GM11168 (cell line): ENCODE measurements at regions not wholly inside any gene's neighbourhood (a gene's known extent, or its start where the extent isn't known, plus 50 kb on each side); places are given as distances from the start of the nearest gene placed in this dataset.

Experiments
- in situ Hi-C: fragments of 300-500 bp; cut with MboI; formaldehyde crosslinking; loops from one replicate; pipeline ENCODE4 v1.12.0; 2022; ENCODE audit warnings: low sequenced_read_pairs; ENCODE audit not compliant: unreplicated experiment

- in situ Hi-C loops: no loop called here
Observed at GRCh38 chr20:40767615-40767924, 78.5 kb upstream of the MAFB start.

DNA sequence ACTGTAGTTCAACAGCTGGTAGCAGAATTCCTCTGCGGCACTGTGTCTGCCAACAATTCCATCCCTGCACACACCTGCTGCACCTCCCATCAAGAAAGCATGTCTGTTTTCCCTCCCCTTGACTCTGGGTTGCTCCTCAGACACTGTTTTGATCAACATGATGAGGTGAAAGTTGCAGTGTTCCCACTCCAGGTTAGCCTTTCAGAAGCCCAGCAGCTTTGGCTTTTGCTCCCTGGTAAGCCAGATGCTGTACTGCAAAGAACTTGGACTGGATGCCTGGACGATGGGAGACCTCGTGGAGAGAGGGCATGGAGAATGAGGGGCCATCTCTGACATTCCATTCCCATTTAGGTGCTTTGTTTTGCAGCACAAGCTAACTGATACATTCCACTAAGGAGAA is 79.1 kb upstream of the MAFB start:
- in situ Hi-C loops: no loop called here

DNA sequence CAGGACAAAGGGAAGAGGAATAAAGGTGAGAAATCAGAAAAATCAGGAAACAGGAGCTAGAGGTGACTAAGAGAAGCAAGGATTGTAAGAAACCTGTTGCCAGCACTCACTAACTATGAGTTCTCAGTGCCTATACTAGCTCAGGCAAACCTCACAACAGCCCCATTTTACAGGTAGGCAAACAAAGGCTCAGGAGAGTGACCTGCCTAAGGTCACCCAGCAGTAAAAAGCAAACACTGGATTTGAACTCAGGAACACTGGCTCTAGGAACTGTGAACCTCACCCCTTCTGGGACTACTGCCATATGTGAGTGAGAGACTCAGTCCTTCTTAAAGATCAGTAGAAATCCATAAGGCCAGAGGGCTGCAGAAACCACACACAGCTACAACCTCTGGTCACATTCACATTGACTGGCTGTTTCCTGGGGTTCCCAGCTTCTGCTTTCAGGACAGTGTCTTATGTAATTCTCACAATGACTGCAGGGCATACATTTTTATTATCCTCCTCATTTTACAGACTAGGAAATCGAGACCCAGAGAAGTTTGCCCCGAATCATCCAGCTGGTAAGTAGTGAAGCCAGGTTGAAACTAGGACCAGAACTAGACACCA is 80.7 kb upstream of the MAFB start:
- in situ Hi-C loops: no loop called here

DNA sequence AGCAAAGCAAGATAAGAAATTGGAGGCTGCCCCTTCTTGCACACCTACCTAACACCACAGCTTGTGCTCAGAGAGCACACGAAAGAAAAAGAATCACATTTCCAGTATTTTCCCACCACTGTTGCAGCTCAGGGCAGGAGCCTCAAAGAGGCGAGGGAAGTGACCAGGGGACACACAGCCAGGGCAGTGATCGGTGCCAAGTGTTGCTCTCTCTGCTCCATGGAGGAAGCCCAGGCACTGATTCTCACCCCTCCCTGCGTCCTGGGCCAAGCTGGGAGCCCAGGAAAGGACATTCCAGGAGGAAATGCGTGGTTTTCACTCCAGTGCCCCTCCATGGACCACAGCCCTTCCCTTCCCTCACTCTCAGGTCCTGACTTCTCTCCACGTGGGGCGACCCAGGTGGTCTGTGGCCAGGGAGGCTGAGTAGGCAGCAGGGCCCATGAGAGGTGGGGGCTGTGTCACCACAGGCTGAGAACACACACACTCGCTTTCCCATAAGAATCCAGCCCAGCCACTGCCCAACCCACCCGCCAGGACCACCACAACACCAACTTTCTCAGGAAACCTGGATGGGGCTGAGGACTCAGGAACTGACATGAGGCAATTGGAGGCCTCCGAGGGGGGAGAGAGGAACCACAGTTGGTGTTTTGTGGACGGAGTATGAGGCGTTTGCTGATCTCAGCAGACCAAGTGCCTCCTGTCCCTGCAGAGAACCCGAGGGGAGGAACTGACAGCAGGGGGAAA is 81.7 kb upstream of the MAFB start:
- in situ Hi-C loops: no loop called here

GRCh38 chr20:40771308-40771610 is 82.2 kb upstream of the MAFB start:
- in situ Hi-C loops: no loop called here

- in situ Hi-C loops: no loop called here
Observed at GRCh38 chr20:40771848-40772511, 82.9 kb upstream of the MAFB start.

- in situ Hi-C loops: no loop called here
Observed at GRCh38 chr20:40773376-40773775, 84.3 kb upstream of the MAFB start.

- in situ Hi-C loops: no loop called here
Observed at GRCh38 chr20:40774252-40774651, 85.2 kb upstream of the MAFB start.

- in situ Hi-C loops: no loop called here
Observed at GRCh38 chr20:40775561-40776146, 86.6 kb upstream of the MAFB start.

DNA sequence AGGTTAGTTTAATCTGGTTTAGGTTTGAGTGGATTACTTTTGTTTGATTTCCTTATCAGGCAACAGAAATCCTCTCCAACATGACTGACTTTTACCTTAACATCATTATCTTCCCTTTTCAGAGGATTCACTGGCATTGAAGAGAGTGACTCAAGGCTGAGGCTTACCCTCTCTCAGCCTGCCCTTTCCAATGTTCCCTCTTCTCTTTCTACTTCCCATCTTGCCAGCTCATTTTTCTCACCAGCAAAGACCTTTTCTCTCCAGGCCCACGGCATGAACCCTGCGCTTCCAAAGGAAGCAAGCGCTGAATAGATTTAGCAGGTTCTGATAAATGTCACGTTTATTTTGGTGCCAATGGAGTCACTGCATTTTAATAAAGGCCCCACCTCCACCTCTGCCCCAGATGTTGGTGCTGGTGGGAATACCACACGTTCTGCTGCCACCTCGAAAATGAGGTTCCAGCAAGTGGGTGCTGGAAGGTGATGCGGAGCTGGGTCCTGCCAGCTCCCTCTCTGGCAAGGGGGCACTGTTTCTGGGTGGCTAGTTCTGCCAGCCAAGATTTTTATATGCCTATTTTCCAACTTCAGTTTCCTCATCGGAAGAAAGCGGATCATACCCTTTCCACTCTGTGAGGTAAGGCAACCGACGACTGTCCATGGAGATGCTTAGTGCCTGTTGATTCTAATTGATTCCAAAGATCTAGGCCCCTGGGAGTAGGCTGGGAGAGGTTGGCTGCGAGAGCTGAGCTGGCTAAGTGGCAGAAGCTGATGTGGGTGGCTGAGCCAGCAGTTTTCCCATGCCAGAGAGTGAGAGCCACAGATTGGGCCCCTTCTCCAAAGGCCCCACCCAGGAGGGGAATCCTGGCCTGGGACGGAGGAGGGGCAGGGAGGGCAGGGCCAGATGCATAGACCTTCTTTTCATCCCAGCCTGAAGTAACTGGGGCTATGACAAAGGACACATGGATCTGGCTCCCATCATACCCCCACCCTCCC is 87.7 kb upstream of the MAFB start:
- in situ Hi-C loops: no loop called here

DNA sequence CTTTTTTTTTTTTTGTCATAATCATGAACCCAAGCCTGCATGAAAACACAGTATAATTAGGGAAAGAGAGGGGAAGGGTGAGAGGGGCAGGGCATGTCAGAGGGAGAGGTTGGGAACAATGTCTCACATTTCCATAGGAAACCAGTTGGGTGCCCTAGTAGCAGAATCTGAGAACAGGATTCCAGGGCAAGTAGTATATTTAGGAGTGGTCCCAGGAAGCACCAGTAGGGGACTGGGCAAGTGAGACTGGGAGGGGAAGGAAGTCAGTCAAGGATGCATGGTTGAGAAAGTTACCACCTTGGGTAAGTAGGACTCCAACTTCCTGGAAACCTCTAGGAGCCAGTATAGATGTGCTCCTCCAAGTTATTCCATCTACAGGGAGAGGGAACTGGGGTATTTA is 88.6 kb upstream of the MAFB start:
- in situ Hi-C loops: no loop called here

DNA sequence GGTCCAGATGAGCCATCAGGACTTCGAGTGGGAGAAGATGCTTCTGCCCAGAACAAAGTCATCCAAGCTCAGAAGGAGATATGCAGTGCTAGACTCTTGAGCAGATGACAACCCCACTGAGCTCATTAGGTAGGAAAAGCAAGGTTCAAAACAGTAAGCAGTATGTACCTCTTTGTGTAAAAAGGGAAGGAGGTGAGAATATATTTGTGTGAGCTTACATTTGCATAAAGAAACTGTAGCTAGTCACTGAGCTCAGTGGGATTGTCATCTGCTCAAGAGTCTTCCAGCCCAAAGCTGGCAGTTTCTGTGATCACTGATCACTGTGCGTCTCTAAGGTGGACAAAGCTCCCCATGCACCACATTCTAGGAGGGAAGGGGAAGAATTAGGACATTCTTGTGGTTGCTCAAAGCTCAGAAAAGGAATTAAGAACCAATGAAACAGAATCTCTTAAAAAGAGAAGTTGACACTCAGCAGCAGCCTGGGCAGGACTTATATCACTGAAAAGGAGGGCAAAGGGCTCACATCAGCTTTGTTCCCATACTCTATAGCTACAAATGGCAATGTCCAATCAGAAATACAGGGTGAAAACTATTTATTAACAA is 90.0 kb upstream of the MAFB start:
- in situ Hi-C loops: no loop called here

- in situ Hi-C loops: no loop called here
Observed at GRCh38 chr20:40781327-40782042, 92.4 kb upstream of the MAFB start.

DNA sequence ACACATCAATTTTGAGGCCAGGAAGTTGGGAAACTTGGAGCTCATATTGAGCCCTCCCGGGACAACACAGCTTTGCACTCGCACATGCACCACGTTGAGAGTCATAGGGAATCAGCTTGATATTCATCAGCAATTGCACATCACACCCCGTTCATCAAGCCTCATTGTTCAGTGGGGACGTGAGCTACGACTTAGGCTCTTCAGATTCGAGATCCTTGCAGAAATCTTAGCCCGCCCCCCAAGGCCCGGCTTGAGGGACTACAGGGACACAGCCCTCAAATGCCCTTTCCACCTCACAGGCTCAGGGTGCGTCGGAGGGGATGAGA is 93.0 kb upstream of the MAFB start:
- in situ Hi-C loops: no loop called here

GRCh38 chr20:40785346-40785745 is 96.3 kb upstream of the MAFB start:
- in situ Hi-C loops: no loop called here

DNA sequence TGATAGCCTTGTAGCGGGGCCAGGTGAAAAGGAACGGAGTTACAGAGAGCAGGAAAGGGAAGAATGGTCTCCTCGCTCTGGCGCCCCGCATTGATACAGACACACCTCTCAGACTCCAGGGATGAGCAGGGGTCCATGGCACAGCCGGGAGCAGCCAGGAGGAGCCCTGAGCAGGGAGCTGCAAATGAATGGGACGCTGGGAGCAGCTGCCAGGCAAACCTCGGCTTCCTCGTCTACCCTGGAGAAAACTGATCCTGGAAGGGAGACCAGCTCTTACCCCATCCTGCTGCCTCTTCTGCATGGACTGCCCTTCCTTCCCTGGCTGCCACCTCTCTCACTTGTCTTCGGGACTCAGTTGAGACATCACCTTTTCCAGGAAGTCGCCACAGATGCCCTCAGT is 97.3 kb upstream of the MAFB start:
- in situ Hi-C loops: no loop called here

GRCh38 chr20:40787941-40788340 is 98.9 kb upstream of the MAFB start:
- in situ Hi-C loops: no loop called here

DNA sequence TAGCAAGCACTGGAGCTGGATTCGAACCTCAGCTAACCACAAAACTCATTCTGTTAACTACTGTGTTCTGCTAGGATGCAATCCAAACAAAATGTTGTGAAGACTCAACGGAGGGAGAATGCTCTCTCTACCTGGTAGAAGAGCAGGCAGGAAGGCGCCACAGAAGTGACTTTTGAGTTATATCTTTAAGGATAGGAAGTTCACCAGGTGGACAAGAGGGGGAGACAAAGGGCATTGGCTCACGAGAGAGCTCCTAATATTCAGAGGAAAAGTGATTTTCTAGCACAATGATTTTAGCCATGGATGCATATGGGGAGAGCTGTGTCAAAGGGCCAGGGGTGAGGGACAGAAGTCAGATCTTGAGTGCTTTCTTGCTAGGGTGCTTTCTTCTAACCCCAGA is 108.4 kb upstream of the MAFB start:
- in situ Hi-C loops: no loop called here

GRCh38 chr20:40798066-40798465 is 109.0 kb upstream of the MAFB start:
- in situ Hi-C loops: no loop called here

DNA sequence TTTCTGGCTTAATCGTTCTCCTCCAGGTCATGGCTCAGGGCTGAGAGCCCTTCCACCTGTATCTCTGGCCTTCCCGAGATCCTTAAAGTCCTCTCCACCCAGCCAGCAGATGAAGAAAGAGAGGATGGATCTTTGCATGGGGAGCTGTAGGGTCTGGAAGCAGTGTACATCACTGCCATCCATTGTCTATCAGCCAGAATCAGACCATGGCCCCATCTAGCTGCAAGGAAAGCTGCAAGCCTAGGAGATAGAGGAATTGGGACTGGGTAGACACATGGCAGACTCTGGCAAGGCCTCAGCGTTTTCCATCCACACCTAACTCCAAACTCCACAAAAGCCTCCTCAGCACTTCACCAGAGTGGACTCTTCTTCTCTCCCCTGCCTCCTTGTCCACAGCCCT is 113.8 kb upstream of the MAFB start:
- in situ Hi-C loops: no loop called here
